ENCODE measurements at regions not wholly inside any gene's neighbourhood (a gene's known extent, or its start where the extent isn't known, plus 50 kb on each side); places are given as distances from the start of the nearest gene placed in this dataset.

DNA sequence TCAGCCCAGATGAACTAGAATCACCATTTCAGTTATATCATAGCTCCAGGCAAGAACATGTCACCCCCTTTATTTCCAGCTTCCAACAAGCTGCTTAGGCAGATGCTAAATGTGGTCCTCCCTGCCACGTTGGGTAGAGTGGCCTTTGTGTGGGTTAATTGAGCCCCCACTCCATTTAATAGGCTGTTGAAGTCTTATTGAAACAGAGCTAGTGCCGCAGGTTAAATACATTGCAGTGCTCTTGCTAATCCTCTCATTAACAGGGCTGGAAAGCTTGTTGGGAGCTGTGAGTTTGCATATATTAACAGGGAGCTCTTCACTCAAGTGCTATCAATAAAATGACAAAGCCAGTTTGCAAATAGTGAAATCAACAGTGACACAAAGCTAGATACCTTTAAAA is 248.4 kb upstream of the CMC1 start:
- Histone ChIP-seq H3K9me3 (ENCODE audit: control insufficient read depth, insufficient read depth, low read length) (no peaks in the 10 kb centered on the region), H3K27me3 (ENCODE audit: control insufficient read depth, low read length) (no peaks in the 10 kb centered on the region), H3K4me1 (ENCODE audit: control insufficient read depth, low read length) (no peaks in the 10 kb centered on the region), H4K20me1 (ENCODE audit: control insufficient read depth, insufficient read depth, low read depth, low read length) (no peaks in the 10 kb centered on the region), H3K9me2 (replicated peaks; ENCODE audit: control insufficient read depth, low read length) (no peaks in the 10 kb centered on the region), H3K36me3 (ENCODE audit: control insufficient read depth, low read length) (no peaks in the 10 kb centered on the region), H3K4me3 (ENCODE audit: low read length) (no peak overlapping the region), H3K79me2 (ENCODE audit: control insufficient read depth, low read length) (no peaks in the 10 kb centered on the region), H3F3A (ENCODE audit: control insufficient read depth, insufficient read depth) (no peaks in the 10 kb centered on the region), H3K27ac (ENCODE audit: low read depth, low read length) (no peak overlapping the region), H3K4me2 (ENCODE audit: low read length) (no peak overlapping the region)
- TF ChIP-seq, protein P1, sequence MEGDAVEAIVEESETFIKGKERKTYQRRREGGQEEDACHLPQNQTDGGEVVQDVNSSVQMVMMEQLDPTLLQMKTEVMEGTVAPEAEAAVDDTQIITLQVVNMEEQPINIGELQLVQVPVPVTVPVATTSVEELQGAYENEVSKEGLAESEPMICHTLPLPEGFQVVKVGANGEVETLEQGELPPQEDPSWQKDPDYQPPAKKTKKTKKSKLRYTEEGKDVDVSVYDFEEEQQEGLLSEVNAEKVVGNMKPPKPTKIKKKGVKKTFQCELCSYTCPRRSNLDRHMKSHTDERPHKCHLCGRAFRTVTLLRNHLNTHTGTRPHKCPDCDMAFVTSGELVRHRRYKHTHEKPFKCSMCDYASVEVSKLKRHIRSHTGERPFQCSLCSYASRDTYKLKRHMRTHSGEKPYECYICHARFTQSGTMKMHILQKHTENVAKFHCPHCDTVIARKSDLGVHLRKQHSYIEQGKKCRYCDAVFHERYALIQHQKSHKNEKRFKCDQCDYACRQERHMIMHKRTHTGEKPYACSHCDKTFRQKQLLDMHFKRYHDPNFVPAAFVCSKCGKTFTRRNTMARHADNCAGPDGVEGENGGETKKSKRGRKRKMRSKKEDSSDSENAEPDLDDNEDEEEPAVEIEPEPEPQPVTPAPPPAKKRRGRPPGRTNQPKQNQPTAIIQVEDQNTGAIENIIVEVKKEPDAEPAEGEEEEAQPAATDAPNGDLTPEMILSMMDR (IDR thresholded peaks at IDR 0.05; ENCODE audit: low read depth, low read length, poor library complexity, severe bottlenecking): no peak
- no peak for TF ChIP-seq EZH2phosphoT487 (IDR thresholded peaks at IDR 0.05; ENCODE audit: borderline replicate concordance, low read length)

GRCh38 chr3:28000608-28001007 is 240.8 kb upstream of the CMC1 start:
- Histone ChIP-seq H3K36me3 (ENCODE audit: control insufficient read depth, low read length) (no peaks in the 10 kb centered on the region), H3K4me3 (ENCODE audit: low read length) (no peak overlapping the region), H3K79me2 (ENCODE audit: control insufficient read depth, low read length) (no peaks in the 10 kb centered on the region), H3K4me2 (ENCODE audit: low read length) (no peak overlapping the region), H4K20me1 (ENCODE audit: control insufficient read depth, insufficient read depth, low read depth, low read length) (no peaks in the 10 kb centered on the region), H3K9me2 (replicated peaks; ENCODE audit: control insufficient read depth, low read length) (no peaks in the 10 kb centered on the region), H3F3A (ENCODE audit: control insufficient read depth, insufficient read depth) (no peaks in the 10 kb centered on the region), H3K27me3 (ENCODE audit: control insufficient read depth, low read length) (no peaks in the 10 kb centered on the region), H3K4me1 (ENCODE audit: control insufficient read depth, low read length) (no peaks in the 10 kb centered on the region), H3K27ac (ENCODE audit: low read depth, low read length) (no peak overlapping the region), H3K9me3 (ENCODE audit: control insufficient read depth, insufficient read depth, low read length) (no peaks in the 10 kb centered on the region)
- no peak for TF ChIP-seq EZH2phosphoT487 (IDR thresholded peaks at IDR 0.05; ENCODE audit: borderline replicate concordance, low read length)
- TF ChIP-seq, protein P1 (IDR thresholded peaks at IDR 0.05; ENCODE audit: low read depth, low read length, poor library complexity, severe bottlenecking): no peak

DNA sequence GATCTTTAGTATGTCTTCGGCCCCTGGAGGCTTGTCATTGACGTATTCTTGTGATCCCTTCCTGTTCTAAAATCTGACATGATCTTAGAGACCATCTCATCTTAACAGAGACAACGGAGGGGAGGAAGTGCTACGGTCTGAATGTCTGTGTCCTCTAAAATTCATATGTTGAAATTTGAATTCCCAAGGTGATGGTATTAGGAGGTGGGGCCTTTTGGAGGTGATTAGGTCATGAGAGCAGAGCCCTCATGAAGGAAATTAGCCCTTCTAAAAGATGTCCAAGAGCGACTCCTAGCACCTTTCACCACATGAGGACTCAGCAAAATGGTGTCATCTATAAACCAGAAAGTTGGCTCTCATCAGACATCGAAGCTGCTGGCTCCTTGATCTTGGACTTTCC is 233.2 kb upstream of the CMC1 start:
- no peak overlapping the region for H3K27ac ChIP-seq (ENCODE audit: low read depth, low read length)
- no peaks in the 10 kb centered on the region for H3K79me2 ChIP-seq (ENCODE audit: control insufficient read depth, low read length)
- TF ChIP-seq, protein P1 (IDR thresholded peaks at IDR 0.05; ENCODE audit: low read depth, low read length, poor library complexity, severe bottlenecking): no peak
- no peak for TF ChIP-seq EZH2phosphoT487 (IDR thresholded peaks at IDR 0.05; ENCODE audit: borderline replicate concordance, low read length)
- no peaks in the 10 kb centered on the region for H3K36me3 ChIP-seq (ENCODE audit: control insufficient read depth, low read length)
- no peaks in the 10 kb centered on the region for H3K27me3 ChIP-seq (ENCODE audit: control insufficient read depth, low read length)
- H3K9me2 ChIP-seq (replicated peaks; ENCODE audit: control insufficient read depth, low read length): no peaks in the 10 kb centered on the region
- no peaks in the 10 kb centered on the region for H3F3A ChIP-seq (ENCODE audit: control insufficient read depth, insufficient read depth)
- H4K20me1 ChIP-seq (ENCODE audit: control insufficient read depth, insufficient read depth, low read depth, low read length): no peaks in the 10 kb centered on the region
- no peaks in the 10 kb centered on the region for H3K4me1 ChIP-seq (ENCODE audit: control insufficient read depth, low read length)
- no peak overlapping the region for H3K4me3 ChIP-seq (ENCODE audit: low read length)
- no peak overlapping the region for H3K4me2 ChIP-seq (ENCODE audit: low read length)
- H3K9me3 ChIP-seq (ENCODE audit: control insufficient read depth, insufficient read depth, low read length): no peaks in the 10 kb centered on the region

DNA sequence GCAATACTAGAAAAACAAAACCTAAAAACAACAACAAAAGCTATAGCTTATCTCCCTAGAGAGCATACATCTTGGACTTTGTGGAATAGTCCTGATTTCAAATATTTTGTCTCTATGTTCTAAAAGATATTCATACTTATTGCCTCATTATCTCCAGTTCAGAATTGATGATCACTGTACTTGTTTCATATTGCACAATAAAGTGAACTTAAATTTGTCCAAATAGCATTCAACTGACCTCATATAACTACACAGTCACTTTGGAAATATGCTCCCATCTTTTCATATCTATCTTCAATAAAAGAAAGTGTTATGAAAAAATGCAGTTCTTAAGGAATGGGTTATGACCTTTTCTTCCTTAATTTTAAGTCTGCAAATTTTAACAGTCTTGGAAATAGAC is 228.6 kb upstream of the CMC1 start:
- Histone ChIP-seq H3K9me2 (replicated peaks; ENCODE audit: control insufficient read depth, low read length) (no peaks in the 10 kb centered on the region), H3K4me2 (ENCODE audit: low read length) (no peak overlapping the region), H3F3A (ENCODE audit: control insufficient read depth, insufficient read depth) (no peaks in the 10 kb centered on the region), H3K79me2 (ENCODE audit: control insufficient read depth, low read length) (no peaks in the 10 kb centered on the region), H3K9me3 (ENCODE audit: control insufficient read depth, insufficient read depth, low read length) (no peaks in the 10 kb centered on the region), H3K27ac (ENCODE audit: low read depth, low read length) (no peak overlapping the region), H3K4me1 (ENCODE audit: control insufficient read depth, low read length) (no peaks in the 10 kb centered on the region), H4K20me1 (ENCODE audit: control insufficient read depth, insufficient read depth, low read depth, low read length) (no peaks in the 10 kb centered on the region), H3K36me3 (ENCODE audit: control insufficient read depth, low read length) (no peaks in the 10 kb centered on the region), H3K27me3 (ENCODE audit: control insufficient read depth, low read length) (no peaks in the 10 kb centered on the region), H3K4me3 (ENCODE audit: low read length) (no peak overlapping the region)
- no peak for TF ChIP-seq EZH2phosphoT487 (IDR thresholded peaks at IDR 0.05; ENCODE audit: borderline replicate concordance, low read length)
- TF ChIP-seq, protein P1 (IDR thresholded peaks at IDR 0.05; ENCODE audit: low read depth, low read length, poor library complexity, severe bottlenecking): no peak

All from DOHH2 (cell line).